ENCODE measurements at regions not wholly inside any gene's neighbourhood (a gene's known extent, or its start where the extent isn't known, plus 50 kb on each side); places are given as distances from the start of the nearest gene placed in this dataset.

GRCh38 chr15:95489103-95489502, 841.4 kb upstream of the NR2F2 start:
- ATAC-seq (no peak), DNase-seq (ENCODE audit: low spot score) (no peak)
- Mint-ChIP-seq H3K4me3 (no peak overlapping the region), H3K36me3 (ENCODE audit: low read depth) (no peaks in the 10 kb centered on the region), H3K27ac (no peak overlapping the region), H3K4me1 (peaks cover 5% of the 10 kb centered on the region; the same call in 1 of the 3 replicates), H3K27me3 (ENCODE audit: insufficient read depth, low read depth, poor library complexity) (no peaks in the 10 kb centered on the region), H3K9me3 (no peaks in the 10 kb centered on the region)
- Histone ChIP-seq H3K27ac (ENCODE audit: low read depth) (no peak overlapping the region), H2AFZ (no peak overlapping the region), H4K20me1 (replicated peaks; ENCODE audit: insufficient read depth) (no peaks in the 10 kb centered on the region), H3K27me3 (ENCODE audit: insufficient read depth) (no peaks in the 10 kb centered on the region), H3K79me2 (replicated peaks; ENCODE audit: insufficient read depth) (no peaks in the 10 kb centered on the region), H3K4me1 (ENCODE audit: insufficient read depth) (no peaks in the 10 kb centered on the region), H3K9me2 (ENCODE audit: insufficient read depth) (no peaks in the 10 kb centered on the region), H3K36me3 (ENCODE audit: insufficient read depth) (no peaks in the 10 kb centered on the region), H3K4me3 (no peak overlapping the region), H3F3A (replicated peaks; ENCODE audit: low read depth) (no peaks in the 10 kb centered on the region), H3K4me2 (no peak overlapping the region)
- TF ChIP-seq CTCF (conservative IDR thresholded peaks at IDR 0.05; ENCODE audit: low read depth in 2 of 2), result no peak
- TF ChIP-seq NANOG (IDR thresholded peaks at IDR 0.05; ENCODE audit: borderline replicate concordance), result no peak
- TF ChIP-seq ZNF462 (CRISPR knock-in tag; IDR thresholded peaks at IDR 0.05), result no peak
- TF ChIP-seq STAT1 (IDR thresholded peaks at IDR 0.05; ENCODE audit: unreplicated experiment), result no peak
- TF ChIP-seq ZNF114 (CRISPR knock-in tag; IDR thresholded peaks at IDR 0.05), result no peak
- TF ChIP-seq REST (IDR thresholded peaks at IDR 0.05; ENCODE audit: unreplicated experiment), result no peak
- TF ChIP-seq CREB1 (CRISPR knock-in tag; IDR thresholded peaks at IDR 0.05; ENCODE audit: low read depth), result no peak
- no peak for TF ChIP-seq EZH2phosphoT487 (IDR thresholded peaks at IDR 0.05; ENCODE audit: unreplicated experiment)
- no peak for TF ChIP-seq ZNF331 (CRISPR knock-in tag; IDR thresholded peaks at IDR 0.05; ENCODE audit: low read depth)
- no peak for TF ChIP-seq ETS1 (IDR thresholded peaks at IDR 0.05)
- TF ChIP-seq POLR2AphosphoS5 (IDR thresholded peaks at IDR 0.05; ENCODE audit: low read depth), result no peak
- TF ChIP-seq JUNB (IDR thresholded peaks at IDR 0.05; ENCODE audit: unreplicated experiment), result no peak
